AG20443 (cell line): ENCODE measurements at regions not wholly inside any gene's neighbourhood (a gene's known extent, or its start where the extent isn't known, plus 50 kb on each side); places are given as distances from the start of the nearest gene placed in this dataset.
"Not testable (repeated sequence)": the region's sequence is repeated elsewhere in the genome, so short reads cannot be mapped to it uniquely, and the experiment has no call there.

Experiments
- DNase-seq: peaks from one replicate; pipeline ENCODE4 v3.0.0; 2012; ENCODE audit warnings: low spot score, mixed read lengths

GRCh38 chr12:27133022-27133590 is 50.7 kb upstream of the C12orf71 start:
- no peak for DNase-seq

- no peak for DNase-seq
Measured at GRCh38 chr12:27140478-27140969, 58.1 kb upstream of the C12orf71 start.

GRCh38 chr12:27142101-27142721 is 59.8 kb upstream of the C12orf71 start:
- DNase-seq: peak; percentile 87

- no peak for DNase-seq
Measured at GRCh38 chr12:27143256-27144069, 61.1 kb upstream of the C12orf71 start.

- not testable (repeated sequence) for DNase-seq
Measured at GRCh38 chr12:27145725-27146124, 63.3 kb upstream of the C12orf71 start.

GRCh38 chr12:27148373-27148772 is 66.0 kb upstream of the C12orf71 start:
- DNase-seq: no peak

GRCh38 chr12:27148791-27149190 is 66.4 kb upstream of the C12orf71 start:
- no peak for DNase-seq

GRCh38 chr12:27151479-27151878 is 69.1 kb upstream of the C12orf71 start:
- DNase-seq: no peak

GRCh38 chr12:27158297-27158696 is 75.9 kb upstream of the C12orf71 start:
- DNase-seq: no peak

- DNase-seq: no peak
Measured at GRCh38 chr12:27161458-27162228, 79.3 kb upstream of the C12orf71 start.

GRCh38 chr12:27162229-27162537 is 79.8 kb upstream of the C12orf71 start:
- no peak for DNase-seq

- peak; percentile 19 for DNase-seq
Measured at GRCh38 chr12:27163048-27163715, 80.8 kb upstream of the C12orf71 start.

GRCh38 chr12:27163894-27164293 is 80.2 kb upstream of the STK38L start:
- DNase-seq: no peak

- DNase-seq: no peak
Measured at GRCh38 chr12:27164330-27165040, 79.6 kb upstream of the STK38L start.

GRCh38 chr12:27165958-27166357 is 78.1 kb upstream of the STK38L start:
- DNase-seq: not testable (repeated sequence)

- DNase-seq: not testable (repeated sequence)
Measured at GRCh38 chr12:27171494-27171893, 72.6 kb upstream of the STK38L start.

GRCh38 chr12:27176765-27177164 is 67.3 kb upstream of the STK38L start:
- no peak for DNase-seq

GRCh38 chr12:27177706-27178105 is 66.4 kb upstream of the STK38L start:
- peak; percentile 26 for DNase-seq

- no peak for DNase-seq
Measured at GRCh38 chr12:27178255-27178654, 65.8 kb upstream of the STK38L start.

- no peak for DNase-seq
Measured at GRCh38 chr12:27178723-27179399, 65.2 kb upstream of the STK38L start.
